HepG2 (cell line): ENCODE measurements at regions not wholly inside any gene's neighbourhood (a gene's known extent, or its start where the extent isn't known, plus 50 kb on each side); places are given as distances from the start of the nearest gene placed in this dataset.

Experiments used
- FOXP1 ChIP-seq, 2 experiments: fragments of 450-650 bp in 1 of 2; IDR thresholded peaks; 2 replicates each; pipeline ENCODE4 v1.6.1; 2017 to 2018; ENCODE audit warnings: antibody characterized with exemption in 1 of 2
- REXO4 ChIP-seq: sonication (generic); formaldehyde crosslinking; IDR thresholded peaks from 2 replicates; pipeline ENCODE4 v1.8.0; 2022; ENCODE audit warnings: missing genetic modification reagents, mild to moderate bottlenecking, borderline replicate concordance
- TP53 ChIP-seq: sonication (generic); formaldehyde crosslinking; conservative IDR thresholded peaks from 2 replicates; pipeline ENCODE4 v1.4.0; 2020; ENCODE audit warnings: missing genetic modification reagents
- TSC22D2 ChIP-seq: sonication (generic); formaldehyde crosslinking; IDR thresholded peaks from 2 replicates; pipeline ENCODE4 v1.5.1; 2020; ENCODE audit warnings: missing genetic modification reagents, mild to moderate bottlenecking, borderline replicate concordance
- ZBTB46 ChIP-seq: sonication (generic); formaldehyde crosslinking; IDR thresholded peaks from 2 replicates; pipeline ENCODE4 v1.4.0; 2020; ENCODE audit warnings: mild to moderate bottlenecking, missing genetic modification reagents, borderline replicate concordance
- ZNF530 ChIP-seq: sonication (generic); formaldehyde crosslinking; IDR thresholded peaks from 2 replicates; pipeline ENCODE4 v1.5.0; 2020; ENCODE audit warnings: low read depth, mild to moderate bottlenecking, missing genetic modification reagents
- ZNF598 ChIP-seq: sonication (generic); formaldehyde crosslinking; IDR thresholded peaks from 2 replicates; pipeline ENCODE4 v1.5.1; 2020; ENCODE audit warnings: mild to moderate bottlenecking, missing genetic modification reagents, borderline replicate concordance
- ZNF609 ChIP-seq: sonication (generic); formaldehyde crosslinking; IDR thresholded peaks from 2 replicates; pipeline ENCODE4 v1.4.0; 2020; ENCODE audit warnings: mild to moderate bottlenecking, missing genetic modification reagents, borderline replicate concordance
- ZNF629 ChIP-seq: sonication (generic); formaldehyde crosslinking; conservative IDR thresholded peaks from 2 replicates; pipeline ENCODE4 v1.5.0; 2020; ENCODE audit warnings: missing genetic modification reagents
- TF ChIP-seq, protein P1 (sequence below): sonication (generic); formaldehyde crosslinking; IDR thresholded peaks from 2 replicates; pipeline ENCODE4 v1.5.1; 2020; ENCODE audit warnings: missing genetic modification reagents, mild to moderate bottlenecking, borderline replicate concordance
- TF ChIP-seq, protein P2 (sequence below): IDR thresholded peaks from 2 replicates; pipeline ENCODE4 v1.6.1; 2016; ENCODE audit warnings: mild to moderate bottlenecking, missing biosample characterization, missing genetic modification reagents
- TF ChIP-seq, protein P3 (sequence below): sonication (generic); formaldehyde crosslinking; IDR thresholded peaks from 2 replicates; pipeline ENCODE4 v1.5.0; 2020; ENCODE audit warnings: mild to moderate bottlenecking, missing genetic modification reagents, borderline replicate concordance
- TF ChIP-seq, protein P4 (sequence below): sonication (generic); formaldehyde crosslinking; conservative IDR thresholded peaks from 2 replicates; pipeline ENCODE4 v1.4.0; 2020; ENCODE audit warnings: missing genetic modification reagents

GRCh38 chr2:107062599-107063220 lies 176.7 kb upstream of the ST6GAL2 start (continued):
- TF ChIP-seq FOXP1 (IDR thresholded peaks at IDR 0.05): no peak
- 0 out of 2 replicates have a peak, but pooled peaks have one; percentile 27 for TF ChIP-seq FOXP1 (CRISPR knock-in tag; IDR thresholded peaks at IDR 0.05)
- no peak for TF ChIP-seq ZBTB46
- TF ChIP-seq, protein P1, sequence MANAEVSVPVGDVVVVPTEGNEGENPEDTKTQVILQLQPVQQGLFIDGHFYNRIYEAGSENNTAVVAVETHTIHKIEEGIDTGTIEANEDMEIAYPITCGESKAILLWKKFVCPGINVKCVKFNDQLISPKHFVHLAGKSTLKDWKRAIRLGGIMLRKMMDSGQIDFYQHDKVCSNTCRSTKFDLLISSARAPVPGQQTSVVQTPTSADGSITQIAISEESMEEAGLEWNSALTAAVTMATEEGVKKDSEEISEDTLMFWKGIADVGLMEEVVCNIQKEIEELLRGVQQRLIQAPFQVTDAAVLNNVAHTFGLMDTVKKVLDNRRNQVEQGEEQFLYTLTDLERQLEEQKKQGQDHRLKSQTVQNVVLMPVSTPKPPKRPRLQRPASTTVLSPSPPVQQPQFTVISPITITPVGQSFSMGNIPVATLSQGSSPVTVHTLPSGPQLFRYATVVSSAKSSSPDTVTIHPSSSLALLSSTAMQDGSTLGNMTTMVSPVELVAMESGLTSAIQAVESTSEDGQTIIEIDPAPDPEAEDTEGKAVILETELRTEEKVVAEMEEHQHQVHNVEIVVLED (CRISPR knock-in tag): no peak
- TF ChIP-seq, protein P2, sequence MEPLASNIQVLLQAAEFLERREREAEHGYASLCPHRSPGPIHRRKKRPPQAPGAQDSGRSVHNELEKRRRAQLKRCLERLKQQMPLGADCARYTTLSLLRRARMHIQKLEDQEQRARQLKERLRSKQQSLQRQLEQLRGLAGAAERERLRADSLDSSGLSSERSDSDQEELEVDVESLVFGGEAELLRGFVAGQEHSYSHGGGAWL: no peak
- no peak for TF ChIP-seq ZNF598
- no peak for TF ChIP-seq ZNF629 (CRISPR knock-in tag)
- no peak for TF ChIP-seq ZNF530 (CRISPR knock-in tag)
- TF ChIP-seq, protein P3, sequence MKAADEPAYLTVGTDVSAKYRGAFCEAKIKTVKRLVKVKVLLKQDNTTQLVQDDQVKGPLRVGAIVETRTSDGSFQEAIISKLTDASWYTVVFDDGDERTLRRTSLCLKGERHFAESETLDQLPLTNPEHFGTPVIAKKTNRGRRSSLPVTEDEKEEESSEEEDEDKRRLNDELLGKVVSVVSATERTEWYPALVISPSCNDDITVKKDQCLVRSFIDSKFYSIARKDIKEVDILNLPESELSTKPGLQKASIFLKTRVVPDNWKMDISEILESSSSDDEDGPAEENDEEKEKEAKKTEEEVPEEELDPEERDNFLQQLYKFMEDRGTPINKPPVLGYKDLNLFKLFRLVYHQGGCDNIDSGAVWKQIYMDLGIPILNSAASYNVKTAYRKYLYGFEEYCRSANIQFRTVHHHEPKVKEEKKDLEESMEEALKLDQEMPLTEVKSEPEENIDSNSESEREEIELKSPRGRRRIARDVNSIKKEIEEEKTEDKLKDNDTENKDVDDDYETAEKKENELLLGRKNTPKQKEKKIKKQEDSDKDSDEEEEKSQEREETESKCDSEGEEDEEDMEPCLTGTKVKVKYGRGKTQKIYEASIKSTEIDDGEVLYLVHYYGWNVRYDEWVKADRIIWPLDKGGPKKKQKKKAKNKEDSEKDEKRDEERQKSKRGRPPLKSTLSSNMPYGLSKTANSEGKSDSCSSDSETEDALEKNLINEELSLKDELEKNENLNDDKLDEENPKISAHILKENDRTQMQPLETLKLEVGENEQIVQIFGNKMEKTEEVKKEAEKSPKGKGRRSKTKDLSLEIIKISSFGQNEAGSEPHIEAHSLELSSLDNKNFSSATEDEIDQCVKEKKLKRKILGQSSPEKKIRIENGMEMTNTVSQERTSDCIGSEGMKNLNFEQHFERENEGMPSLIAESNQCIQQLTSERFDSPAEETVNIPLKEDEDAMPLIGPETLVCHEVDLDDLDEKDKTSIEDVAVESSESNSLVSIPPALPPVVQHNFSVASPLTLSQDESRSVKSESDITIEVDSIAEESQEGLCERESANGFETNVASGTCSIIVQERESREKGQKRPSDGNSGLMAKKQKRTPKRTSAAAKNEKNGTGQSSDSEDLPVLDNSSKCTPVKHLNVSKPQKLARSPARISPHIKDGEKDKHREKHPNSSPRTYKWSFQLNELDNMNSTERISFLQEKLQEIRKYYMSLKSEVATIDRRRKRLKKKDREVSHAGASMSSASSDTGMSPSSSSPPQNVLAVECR (CRISPR knock-in tag): no peak
- no peak for TF ChIP-seq ZNF609 (CRISPR knock-in tag)
- TF ChIP-seq TSC22D2: no peak
- TF ChIP-seq REXO4 (CRISPR knock-in tag): no peak
- TF ChIP-seq TP53 (CRISPR knock-in tag): no peak
- TF ChIP-seq, protein P4, sequence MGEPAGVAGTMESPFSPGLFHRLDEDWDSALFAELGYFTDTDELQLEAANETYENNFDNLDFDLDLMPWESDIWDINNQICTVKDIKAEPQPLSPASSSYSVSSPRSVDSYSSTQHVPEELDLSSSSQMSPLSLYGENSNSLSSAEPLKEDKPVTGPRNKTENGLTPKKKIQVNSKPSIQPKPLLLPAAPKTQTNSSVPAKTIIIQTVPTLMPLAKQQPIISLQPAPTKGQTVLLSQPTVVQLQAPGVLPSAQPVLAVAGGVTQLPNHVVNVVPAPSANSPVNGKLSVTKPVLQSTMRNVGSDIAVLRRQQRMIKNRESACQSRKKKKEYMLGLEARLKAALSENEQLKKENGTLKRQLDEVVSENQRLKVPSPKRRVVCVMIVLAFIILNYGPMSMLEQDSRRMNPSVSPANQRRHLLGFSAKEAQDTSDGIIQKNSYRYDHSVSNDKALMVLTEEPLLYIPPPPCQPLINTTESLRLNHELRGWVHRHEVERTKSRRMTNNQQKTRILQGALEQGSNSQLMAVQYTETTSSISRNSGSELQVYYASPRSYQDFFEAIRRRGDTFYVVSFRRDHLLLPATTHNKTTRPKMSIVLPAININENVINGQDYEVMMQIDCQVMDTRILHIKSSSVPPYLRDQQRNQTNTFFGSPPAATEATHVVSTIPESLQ (CRISPR knock-in tag): no peak
